ENCODE measurements at regions not wholly inside any gene's neighbourhood (a gene's known extent, or its start where the extent isn't known, plus 50 kb on each side); places are given as distances from the start of the nearest gene placed in this dataset. TPM values are rescaled to one million over a fixed set of nuclear protein-coding genes. Genes with fewer than 3 reads are reported as not detected.

GRCh38 chr1:96660503-96660902 lies 61.1 kb upstream of the PTBP2 start:
- dilution Hi-C loops (cut with MboI; ENCODE audit: extremely low pct_ligation_motif_present, low sequenced_read_pairs), result no loop called here
- BruUV-seq (replicated peaks), result no TSS peak

More at GRCh38 chr1:96660503-96660902, 61.1 kb upstream of the PTBP2 start:
- TF ChIP-seq CTCF (IDR thresholded peaks at IDR 0.05; ENCODE audit: extremely low read depth in 1 of 2, insufficient read depth in 1 of 2, low read depth in 1 of 2, low read length in 2 of 2), result no peak
- TF ChIP-seq FOS (IDR thresholded peaks at IDR 0.05; ENCODE audit: borderline replicate concordance, insufficient read depth, low read length), result no peak
- TF ChIP-seq GATA2 (IDR thresholded peaks at IDR 0.05; ENCODE audit: insufficient read depth, insufficient read length, low read depth, low read length), result no peak
- no peak for TF ChIP-seq EZH2 (IDR thresholded peaks at IDR 0.05; ENCODE audit: borderline replicate concordance, low read depth, low read length, severe bottlenecking)
- no peak for TF ChIP-seq MAX (IDR thresholded peaks at IDR 0.05; ENCODE audit: insufficient read depth, insufficient read length)
- no peak for TF ChIP-seq MYC (IDR thresholded peaks at IDR 0.05; ENCODE audit: low read depth, low read length)
- no peak for TF ChIP-seq JUN (IDR thresholded peaks at IDR 0.05; ENCODE audit: borderline replicate concordance, insufficient read depth, insufficient read length, low read depth)
- ChIA-PET POLR2A (no interaction called here), CTCF (interaction anchor here (0.9 to 1.7 kb wide), 2 partner anchors 38 to 64 kb away, joined by 3 to 4 read pairs; no protein-coding TSS in a partner anchor)
- H3K9ac ChIP-seq (replicated peaks; ENCODE audit: extremely low read depth, insufficient read depth, low read length), result no peak overlapping the region
- no peaks in the 10 kb centered on the region for H3K4me1 ChIP-seq (ENCODE audit: control insufficient read depth, extremely low read depth, insufficient read depth, low read length)
- no peaks in the 10 kb centered on the region for H3K9me3 ChIP-seq (replicated peaks; ENCODE audit: control insufficient read depth, insufficient read depth, low read length)
- no peak for DNase-seq (ENCODE audit: low read depth, low spot score)
- H3K27ac ChIP-seq (ENCODE audit: insufficient read depth, low read depth, low read length), result no peak overlapping the region
- H3K27me3 ChIP-seq (ENCODE audit: control insufficient read depth in 2 of 2, insufficient read depth in 2 of 2, low read length in 2 of 2), result no peaks in the 10 kb centered on the region
- FAIRE-seq, result no peak
- no peak overlapping the region for H3K4me3 ChIP-seq (replicated peaks in 1 of 3; ENCODE audit: insufficient read depth in 1 of 3, low read depth in 1 of 3, low read length in 3 of 3)
- H3K4me2 ChIP-seq (ENCODE audit: insufficient read depth, low read length), result no peak overlapping the region
- H3K79me2 ChIP-seq (ENCODE audit: control insufficient read depth, insufficient read depth, low read length), result no peaks in the 10 kb centered on the region
- no peaks in the 10 kb centered on the region for H4K20me1 ChIP-seq (replicated peaks; ENCODE audit: control insufficient read depth, extremely low read depth, insufficient read depth, low read length)
- intact Hi-C loops (cut with micrococcal nuclease), result no loop called here
- H3K36me3 ChIP-seq (ENCODE audit: control insufficient read depth in 2 of 2, extremely low read depth in 1 of 2, insufficient read depth in 2 of 2, low read length in 2 of 2), result no peaks in the 10 kb centered on the region
- no peaks in the 10 kb centered on the region for H3K9me1 ChIP-seq (replicated peaks; ENCODE audit: control insufficient read depth, extremely low read depth, insufficient read depth, low read length)
- H2AFZ ChIP-seq (ENCODE audit: low read depth, low read length), result no peak overlapping the region

Small RNA genes lying in the stretch of these regions (small RNA-seq; reads per million reads assigned to genes)
- gene RNU1-130P (ENCODE audit: insufficient read depth, insufficient read length, low read depth, low replicate concordance), result not detected

Measured in endothelial cell of umbilical vein (primary cell).